Right atrium auricular region (tissue), 2 donors: ENCODE measurements at regions not wholly inside any gene's neighbourhood (a gene's known extent, or its start where the extent isn't known, plus 50 kb on each side); places are given as distances from the start of the nearest gene placed in this dataset.
"Not testable (repeated sequence)": the region's sequence is repeated elsewhere in the genome, so short reads cannot be mapped to it uniquely, and the experiment has no call there.

Source experiments
- DNase-seq: peaks from one replicate; pipeline ENCODE4 v3.0.0-alpha.2; 2019; ENCODE audit warnings: low spot score
- H3K27ac ChIP-seq, 2 donors: fragments of 200-600 bp; sonication (generic); 1 replicate in 1 of 2; 2 replicates in 1 of 2; pipeline ENCODE4 v1.5.1; 2016 to 2019
- H3K27me3 ChIP-seq, 2 donors: fragments of 200-600 bp; sonication (generic); one replicate each; pipeline versions ENCODE4 v1.5.1 to v1.6.0; 2017 to 2019
- H3K36me3 ChIP-seq: fragments of 200-600 bp; sonication (generic); one replicate; pipeline ENCODE4 v1.5.1; 2016
- H3K4me1 ChIP-seq, 2 donors: fragments of 200-600 bp; sonication (generic); one replicate each; pipeline versions ENCODE4 v1.5.1 to v1.6.0; 2017 to 2019
- H3K4me3 ChIP-seq, 2 donors: fragments of 200-600 bp; sonication (generic); 1 replicate in 1 of 2; 2 replicates in 1 of 2; pipeline ENCODE4 v1.5.1; 2017 to 2019; ENCODE audit warnings: mild to moderate bottlenecking in 1 of 2, moderate library complexity in 1 of 2
- H3K9me3 ChIP-seq, 2 donors: fragments of 200-600 bp; sonication (generic); one replicate each; pipeline ENCODE4 v1.5.1; 2019
- TF ChIP-seq, protein P1 (sequence below), 2 donors: fragments of 200-600 bp; sonication (generic); IDR thresholded peaks; one replicate each; pipeline ENCODE4 v1.5.1; 2019; ENCODE audit warnings: antibody characterized with exemption in 2 of 2

DNA sequence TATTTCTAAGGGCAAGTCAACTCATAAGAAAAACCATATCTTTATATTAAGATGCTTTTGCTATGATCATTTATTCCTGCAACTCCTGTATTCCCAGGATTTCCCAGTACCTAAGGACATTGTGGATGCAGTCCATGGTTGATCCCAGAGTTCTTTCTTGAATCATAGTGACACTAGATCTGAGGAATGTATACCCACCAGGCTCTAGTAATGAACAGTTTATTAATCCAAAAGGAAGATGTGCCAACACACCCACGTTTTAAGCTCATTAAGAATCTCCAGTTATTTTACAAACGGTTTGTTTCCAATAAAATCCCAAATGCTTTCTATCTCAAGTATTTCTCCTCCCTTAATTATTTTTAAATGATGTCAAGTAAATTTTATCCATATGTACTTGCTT is 210.8 kb upstream of the ZEB2 start:
- TF ChIP-seq, protein P1, sequence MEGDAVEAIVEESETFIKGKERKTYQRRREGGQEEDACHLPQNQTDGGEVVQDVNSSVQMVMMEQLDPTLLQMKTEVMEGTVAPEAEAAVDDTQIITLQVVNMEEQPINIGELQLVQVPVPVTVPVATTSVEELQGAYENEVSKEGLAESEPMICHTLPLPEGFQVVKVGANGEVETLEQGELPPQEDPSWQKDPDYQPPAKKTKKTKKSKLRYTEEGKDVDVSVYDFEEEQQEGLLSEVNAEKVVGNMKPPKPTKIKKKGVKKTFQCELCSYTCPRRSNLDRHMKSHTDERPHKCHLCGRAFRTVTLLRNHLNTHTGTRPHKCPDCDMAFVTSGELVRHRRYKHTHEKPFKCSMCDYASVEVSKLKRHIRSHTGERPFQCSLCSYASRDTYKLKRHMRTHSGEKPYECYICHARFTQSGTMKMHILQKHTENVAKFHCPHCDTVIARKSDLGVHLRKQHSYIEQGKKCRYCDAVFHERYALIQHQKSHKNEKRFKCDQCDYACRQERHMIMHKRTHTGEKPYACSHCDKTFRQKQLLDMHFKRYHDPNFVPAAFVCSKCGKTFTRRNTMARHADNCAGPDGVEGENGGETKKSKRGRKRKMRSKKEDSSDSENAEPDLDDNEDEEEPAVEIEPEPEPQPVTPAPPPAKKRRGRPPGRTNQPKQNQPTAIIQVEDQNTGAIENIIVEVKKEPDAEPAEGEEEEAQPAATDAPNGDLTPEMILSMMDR (IDR thresholded peaks at IDR 0.05) = no peak
- Histone ChIP-seq H3K4me3 (no peak overlapping the region), H3K9me3 (peaks cover 0 to 9% of the 10 kb centered on the region in 2 donors), H3K36me3 (no peaks in the 10 kb centered on the region), H3K27me3 (no peaks in the 10 kb centered on the region), H3K4me1 (no peaks in the 10 kb centered on the region), H3K27ac (no peak overlapping the region)
- no peak for DNase-seq

DNA sequence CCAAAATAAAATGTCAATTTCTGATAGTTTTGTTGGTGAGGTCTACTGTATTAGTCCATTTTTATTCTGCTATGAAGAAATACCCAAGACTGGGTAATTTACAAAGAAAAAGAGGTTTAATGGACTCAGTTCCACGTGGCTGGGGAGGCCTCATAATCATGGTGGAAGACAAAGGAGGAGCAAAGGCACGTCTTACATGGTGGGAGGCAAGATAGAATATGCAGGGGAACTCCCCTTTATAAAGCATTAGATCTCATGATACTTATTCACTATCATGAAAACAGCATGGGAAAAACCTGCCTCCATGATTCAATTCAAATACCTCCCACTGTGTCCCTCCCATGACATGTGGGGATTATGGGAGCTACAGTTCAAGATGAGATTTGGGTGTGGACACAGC is 204.5 kb upstream of the ZEB2 start:
- not testable (repeated sequence) for H3K4me3 ChIP-seq, H3K27ac ChIP-seq, H3K36me3 ChIP-seq, H3K9me3 ChIP-seq, H3K27me3 ChIP-seq, H3K4me1 ChIP-seq, DNase-seq

DNA sequence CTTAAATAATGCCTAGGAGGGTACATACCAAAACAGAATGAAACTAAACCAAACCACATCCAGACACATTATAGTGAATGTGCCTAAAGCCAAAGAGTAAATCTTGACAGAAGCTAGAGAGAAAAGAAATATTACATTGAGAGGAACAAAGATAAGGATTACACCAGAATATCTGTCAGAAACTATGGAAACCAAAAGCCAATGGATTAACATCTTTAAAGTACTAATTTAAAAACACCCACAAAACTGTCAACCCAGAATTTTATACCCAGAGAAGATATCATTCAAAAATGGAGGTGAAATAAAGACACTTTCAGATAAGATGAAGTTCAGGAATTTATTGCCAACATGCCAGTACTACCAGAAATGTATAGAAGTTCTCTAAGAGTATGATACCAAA is 198.5 kb upstream of the ZEB2 start:
- Histone ChIP-seq H3K4me3 (no peak overlapping the region), H3K9me3 (peaks cover 0 to 10% of the 10 kb centered on the region in 2 donors), H3K27me3 (no peaks in the 10 kb centered on the region), H3K4me1 (peaks cover 0 to 8% of the 10 kb centered on the region in 2 donors), H3K36me3 (no peaks in the 10 kb centered on the region), H3K27ac (no peak overlapping the region)
- TF ChIP-seq, protein P1 (IDR thresholded peaks at IDR 0.05) = no peak
- DNase-seq = no peak

DNA sequence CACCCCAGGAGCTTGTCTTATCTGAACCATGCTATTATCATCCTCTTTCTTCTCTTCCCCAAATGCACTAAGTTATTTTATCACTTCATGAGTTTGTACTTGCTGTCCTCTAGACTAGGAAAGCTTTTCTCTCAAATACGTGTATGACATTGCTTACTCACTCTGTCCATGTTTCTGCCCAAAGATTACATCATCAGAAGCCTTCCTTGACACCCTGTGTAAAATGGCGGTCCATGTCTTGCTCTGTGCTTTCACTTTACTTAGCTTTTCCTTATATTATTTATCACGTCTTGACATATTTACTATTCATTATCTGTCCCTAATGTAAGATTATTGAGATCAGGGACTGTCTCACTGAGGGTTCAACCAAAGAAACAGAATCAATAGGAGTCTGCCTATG is 196.1 kb upstream of the ZEB2 start:
- peaks cover 0 to 16% of the 10 kb centered on the region in 2 donors for H3K4me1 ChIP-seq
- TF ChIP-seq, protein P1 (IDR thresholded peaks at IDR 0.05) = no peak
- H3K9me3 ChIP-seq = peaks cover 0 to 10% of the 10 kb centered on the region in 2 donors
- H3K36me3 ChIP-seq = no peaks in the 10 kb centered on the region
- H3K27me3 ChIP-seq = no peaks in the 10 kb centered on the region
- H3K4me3 ChIP-seq = no peak overlapping the region
- DNase-seq = no peak
- H3K27ac ChIP-seq = no peak overlapping the region

DNA sequence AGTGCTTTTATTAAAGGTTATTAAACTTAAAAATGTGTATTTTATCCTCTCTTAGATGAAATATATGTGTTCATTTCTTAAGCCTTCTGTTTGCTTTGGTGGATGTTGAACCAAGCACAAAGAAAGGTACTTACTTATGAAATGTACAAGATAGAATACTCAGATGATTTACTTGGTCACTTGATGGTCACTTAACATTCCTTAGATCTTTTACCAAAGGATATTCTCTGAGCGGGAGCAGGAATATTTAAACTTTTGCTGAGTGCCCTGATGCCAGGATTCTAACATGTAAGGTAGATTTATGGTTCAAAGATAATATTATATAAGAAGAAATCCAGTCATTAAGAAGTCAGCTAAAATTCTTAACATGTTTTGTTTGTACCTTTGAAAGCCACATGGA is 193.5 kb upstream of the ZEB2 start:
- Histone ChIP-seq H3K36me3 (no peaks in the 10 kb centered on the region), H3K27me3 (no peaks in the 10 kb centered on the region), H3K4me3 (no peak overlapping the region), H3K27ac (peak overlapping the region in 1 of 2 donors; percentile 8), H3K9me3 (peaks cover 0 to 8% of the 10 kb centered on the region in 2 donors), H3K4me1 (peaks cover 0 to 16% of the 10 kb centered on the region in 2 donors)
- no peak for DNase-seq
- TF ChIP-seq, protein P1 (IDR thresholded peaks at IDR 0.05) = no peak

DNA sequence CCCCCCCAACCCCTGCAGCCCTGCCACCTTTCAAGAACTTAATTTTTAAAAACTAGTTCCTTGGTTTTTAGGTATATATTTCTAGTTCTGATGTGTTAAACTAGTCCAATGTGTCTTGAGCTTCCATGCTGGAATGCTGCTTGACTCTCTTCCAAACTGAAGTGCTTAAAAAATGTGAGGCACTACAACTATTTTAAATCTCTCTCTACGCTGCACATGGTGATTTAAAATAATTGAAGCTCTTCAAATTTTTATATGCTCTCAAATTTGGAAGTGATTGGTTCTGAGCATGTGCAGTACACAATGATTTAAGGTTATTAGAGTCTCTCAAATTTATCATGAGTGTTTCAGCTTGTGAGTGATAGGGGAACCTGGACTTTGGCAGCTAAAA is 192.6 kb upstream of the ZEB2 start:
- Histone ChIP-seq H3K4me1 (peaks cover 0 to 16% of the 10 kb centered on the region in 2 donors), H3K4me3 (no peak overlapping the region), H3K27ac (peak overlapping the region in 1 of 2 donors; percentile 11), H3K9me3 (no peaks in the 10 kb centered on the region), H3K36me3 (no peaks in the 10 kb centered on the region), H3K27me3 (no peaks in the 10 kb centered on the region)
- DNase-seq = no peak
- TF ChIP-seq, protein P1 (IDR thresholded peaks at IDR 0.05) = no peak
